ENCODE measurements at regions not wholly inside any gene's neighbourhood (a gene's known extent, or its start where the extent isn't known, plus 50 kb on each side); places are given as distances from the start of the nearest gene placed in this dataset.

GRCh38 chr1:29934255-29934772 lies 698.0 kb downstream of the PTPRU start:
- TF ChIP-seq ATF3 (IDR thresholded peaks at IDR 0.05), result no peak
- no peak for TF ChIP-seq GABPA (IDR thresholded peaks at IDR 0.05 in 1 of 2, conservative IDR thresholded peaks at IDR 0.05 in 1 of 2)
- TF ChIP-seq CTCF (IDR thresholded peaks at IDR 0.05; ENCODE audit: low read depth, low read length, missing input control), result no peak
- TF ChIP-seq RAD21 (IDR thresholded peaks at IDR 0.05), result no peak
- TF ChIP-seq REST (IDR thresholded peaks at IDR 0.05), result no peak
- TF ChIP-seq JUND (IDR thresholded peaks at IDR 0.05), result no peak
- no peak for TF ChIP-seq YY1 (IDR thresholded peaks at IDR 0.05)
- no peak for TF ChIP-seq EGR1 (IDR thresholded peaks at IDR 0.05; ENCODE audit: low read depth in 2 of 2)
- TF ChIP-seq ZBTB33 (IDR thresholded peaks at IDR 0.05), result no peak
- TF ChIP-seq RXRA (IDR thresholded peaks at IDR 0.05), result no peak
- TF ChIP-seq TAF1 (conservative IDR thresholded peaks at IDR 0.05), result no peak
